ENCODE measurements at regions not wholly inside any gene's neighbourhood (a gene's known extent, or its start where the extent isn't known, plus 50 kb on each side); places are given as distances from the start of the nearest gene placed in this dataset.

- H3K27me3 ChIP-seq (ENCODE audit: control insufficient read depth, insufficient read depth, low read length): no peaks in the 10 kb centered on the region
- no peaks in the 10 kb centered on the region for H3K36me3 ChIP-seq (ENCODE audit: control insufficient read depth, insufficient read depth, low read length)
- H3K9me3 ChIP-seq (ENCODE audit: control insufficient read depth, insufficient read depth, low read length): no peaks in the 10 kb centered on the region
- H3K27ac ChIP-seq (ENCODE audit: low read length): no peak overlapping the region
- H3K4me3 ChIP-seq (ENCODE audit: low read length): no peak overlapping the region
- DNase-seq (ENCODE audit: low read depth, low spot score): no peak
- WGBS (ENCODE audit: insufficient coverage, insufficient read length): no CpG with 5 or more reads among the region's 4 CpGs
- H3K4me1 ChIP-seq (ENCODE audit: control insufficient read depth, insufficient read depth, low read length): no peaks in the 10 kb centered on the region
Measured at GRCh38 chr3:116630494-116630893, 79.1 kb upstream of the TUSC7 start.

GRCh38 chr3:116639641-116640040 lies 69.9 kb upstream of the TUSC7 start:
- no peaks in the 10 kb centered on the region for H3K9me3 ChIP-seq (ENCODE audit: control insufficient read depth, insufficient read depth, low read length)
- no peaks in the 10 kb centered on the region for H3K4me1 ChIP-seq (ENCODE audit: control insufficient read depth, insufficient read depth, low read length)
- DNase-seq (ENCODE audit: low read depth, low spot score): no peak
- no peaks in the 10 kb centered on the region for H3K27me3 ChIP-seq (ENCODE audit: control insufficient read depth, insufficient read depth, low read length)
- no peak overlapping the region for H3K27ac ChIP-seq (ENCODE audit: low read length)
- H3K36me3 ChIP-seq (ENCODE audit: control insufficient read depth, insufficient read depth, low read length): no peaks in the 10 kb centered on the region
- no peak overlapping the region for H3K4me3 ChIP-seq (ENCODE audit: low read length)
- WGBS (ENCODE audit: insufficient coverage, insufficient read length): no CpG with 5 or more reads among the region's 2 CpGs

- Histone ChIP-seq H3K27me3 (ENCODE audit: control insufficient read depth, insufficient read depth, low read length) (no peaks in the 10 kb centered on the region), H3K4me3 (ENCODE audit: low read length) (no peak overlapping the region), H3K36me3 (ENCODE audit: control insufficient read depth, insufficient read depth, low read length) (no peaks in the 10 kb centered on the region), H3K27ac (ENCODE audit: low read length) (no peak overlapping the region), H3K4me1 (ENCODE audit: control insufficient read depth, insufficient read depth, low read length) (no peaks in the 10 kb centered on the region), H3K9me3 (ENCODE audit: control insufficient read depth, insufficient read depth, low read length) (no peaks in the 10 kb centered on the region)
- DNase-seq (ENCODE audit: low read depth, low spot score): no peak
- no CpG with 5 or more reads among the region's 3 CpGs for WGBS (ENCODE audit: insufficient coverage, insufficient read length)
Measured at GRCh38 chr3:116640109-116640508, 69.5 kb upstream of the TUSC7 start.

GRCh38 chr3:116643001-116643400 lies 66.6 kb upstream of the TUSC7 start:
- no peaks in the 10 kb centered on the region for H3K27me3 ChIP-seq (ENCODE audit: control insufficient read depth, insufficient read depth, low read length)

GRCh38 chr3:116647996-116648395 lies 61.6 kb upstream of the TUSC7 start:
- Histone ChIP-seq H3K27ac (ENCODE audit: low read length) (no peak overlapping the region), H3K36me3 (ENCODE audit: control insufficient read depth, insufficient read depth, low read length) (no peaks in the 10 kb centered on the region), H3K4me3 (ENCODE audit: low read length) (no peak overlapping the region), H3K4me1 (ENCODE audit: control insufficient read depth, insufficient read depth, low read length) (no peaks in the 10 kb centered on the region), H3K27me3 (ENCODE audit: control insufficient read depth, insufficient read depth, low read length) (no peaks in the 10 kb centered on the region), H3K9me3 (ENCODE audit: control insufficient read depth, insufficient read depth, low read length) (no peaks in the 10 kb centered on the region)
- no peak for DNase-seq (ENCODE audit: low read depth, low spot score)

More at GRCh38 chr3:116643001-116643400, 66.6 kb upstream of the TUSC7 start:
- no peaks in the 10 kb centered on the region for H3K9me3 ChIP-seq (ENCODE audit: control insufficient read depth, insufficient read depth, low read length)
- no peak overlapping the region for H3K4me3 ChIP-seq (ENCODE audit: low read length)
- no peaks in the 10 kb centered on the region for H3K4me1 ChIP-seq (ENCODE audit: control insufficient read depth, insufficient read depth, low read length)
- no peak overlapping the region for H3K27ac ChIP-seq (ENCODE audit: low read length)
- no peaks in the 10 kb centered on the region for H3K36me3 ChIP-seq (ENCODE audit: control insufficient read depth, insufficient read depth, low read length)
- DNase-seq (ENCODE audit: low read depth, low spot score): no peak
